ENCODE measurements at regions not wholly inside any gene's neighbourhood (a gene's known extent, or its start where the extent isn't known, plus 50 kb on each side); places are given as distances from the start of the nearest gene placed in this dataset.
"Not testable (repeated sequence)": the region's sequence is repeated elsewhere in the genome, so short reads cannot be mapped to it uniquely, and the experiment has no call there.

- Histone ChIP-seq H3K27ac (ENCODE audit: low read depth, low read length) (peak overlapping the region; percentile 97), H3K79me2 (ENCODE audit: insufficient read depth, low read length) (no peaks in the 10 kb centered on the region), H3K4me1 (ENCODE audit: insufficient read depth, low read length) (peaks cover 61% of the 10 kb centered on the region), H3K9me3 (ENCODE audit: low read depth, low read length) (no peaks in the 10 kb centered on the region), H3K27me3 (ENCODE audit: insufficient read depth, low read length) (no peaks in the 10 kb centered on the region), H4K20me1 (ENCODE audit: insufficient read depth, low read length) (no peaks in the 10 kb centered on the region), H3K4me3 (ENCODE audit: insufficient read depth, low read length) (no peak overlapping the region), H3K36me3 (ENCODE audit: insufficient read depth, low read length) (no peaks in the 10 kb centered on the region), H2AFZ (ENCODE audit: low read length) (peak overlapping the region; percentile 37), H3K4me2 (ENCODE audit: insufficient read depth, low read length) (peak overlapping the region; percentile 47)
- no peak for DNase-seq (ENCODE audit: insufficient read length, low spot score, missing footprints)
- TF ChIP-seq CTCF (IDR thresholded peaks at IDR 0.05; ENCODE audit: extremely low read depth, low read depth, low read length): no peak
These were observed 294.9 kb upstream of the BOD1L1 start for GRCh38 chr4:13922459-13922858.

DNA sequence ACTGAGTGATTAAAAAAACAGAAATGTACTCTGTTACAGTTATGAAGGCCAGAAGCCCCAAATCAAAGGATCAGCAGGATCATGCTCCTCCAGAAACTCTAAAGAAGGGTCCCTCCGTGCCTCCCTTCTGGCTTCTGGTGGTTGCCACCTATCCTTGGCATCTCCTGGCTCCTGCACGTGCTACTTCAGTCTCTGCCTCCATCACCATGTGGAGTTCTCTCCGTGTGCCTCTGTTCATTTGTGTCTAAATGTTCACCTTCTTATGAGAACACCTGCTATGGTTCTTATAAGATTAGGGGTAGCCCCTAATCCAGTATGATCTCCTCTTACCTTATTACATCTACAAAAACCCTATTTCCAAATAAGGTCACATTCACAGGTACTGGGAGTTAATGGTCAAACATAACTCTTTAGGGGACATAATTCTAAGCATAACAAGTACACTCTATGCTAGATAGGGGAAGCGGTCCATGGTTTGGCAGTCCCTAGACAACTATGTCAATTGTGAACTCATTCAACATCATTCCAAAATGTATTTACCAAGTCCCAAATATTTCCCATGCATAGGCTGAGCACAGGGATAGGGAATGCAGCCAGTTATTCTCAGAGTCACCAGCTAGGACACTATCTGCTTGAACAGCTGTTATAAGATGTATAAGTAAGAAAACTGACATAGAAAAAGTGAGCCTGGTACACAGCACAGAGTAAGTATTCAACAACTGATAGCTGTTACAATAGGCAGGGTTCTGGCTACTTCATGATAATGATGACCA, 295.5 kb upstream of the BOD1L1 start:
- no peak for TF ChIP-seq CTCF (IDR thresholded peaks at IDR 0.05; ENCODE audit: extremely low read depth, low read depth, low read length)
- peak overlapping the region; percentile 47 for H3K4me2 ChIP-seq (ENCODE audit: insufficient read depth, low read length)

DNA sequence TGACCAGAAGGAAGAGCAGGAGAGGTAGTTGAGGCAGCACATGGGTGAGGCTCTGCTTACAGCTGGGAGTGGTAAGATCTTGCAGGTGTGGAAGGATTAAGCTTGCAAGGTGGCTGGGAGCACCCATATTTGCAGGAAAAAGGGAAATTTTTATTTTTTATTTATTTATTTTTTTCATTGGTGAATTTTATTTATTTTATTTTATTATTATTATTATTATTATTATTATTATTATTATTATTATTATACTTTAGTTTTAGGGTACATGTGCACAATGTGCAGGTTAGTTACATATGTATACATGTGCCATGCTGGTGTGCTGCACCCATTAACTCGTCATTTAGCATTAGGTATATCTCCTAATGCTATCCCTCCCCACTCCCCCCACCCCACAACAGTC, 297.4 kb upstream of the BOD1L1 start:
- not testable (repeated sequence) for H3K4me3 ChIP-seq (ENCODE audit: insufficient read depth, low read length); H3K4me2 ChIP-seq (ENCODE audit: insufficient read depth, low read length); H3K79me2 ChIP-seq (ENCODE audit: insufficient read depth, low read length); H4K20me1 ChIP-seq (ENCODE audit: insufficient read depth, low read length); H3K27ac ChIP-seq (ENCODE audit: low read depth, low read length); H2AFZ ChIP-seq (ENCODE audit: low read length); H3K27me3 ChIP-seq (ENCODE audit: insufficient read depth, low read length); H3K9me3 ChIP-seq (ENCODE audit: low read depth, low read length); H3K36me3 ChIP-seq (ENCODE audit: insufficient read depth, low read length); DNase-seq (ENCODE audit: insufficient read length, low spot score, missing footprints)
- H3K4me1 ChIP-seq (ENCODE audit: insufficient read depth, low read length): peaks cover 41% of the 10 kb centered on the region

More for the DNA sequence above, 295.5 kb upstream of the BOD1L1 start:
- H3K79me2 ChIP-seq (ENCODE audit: insufficient read depth, low read length): no peaks in the 10 kb centered on the region
- peak overlapping the region; percentile 97 for H3K27ac ChIP-seq (ENCODE audit: low read depth, low read length)
- H3K27me3 ChIP-seq (ENCODE audit: insufficient read depth, low read length): no peaks in the 10 kb centered on the region
- peak overlapping the region; percentile 37 for H2AFZ ChIP-seq (ENCODE audit: low read length)
- DNase-seq (ENCODE audit: insufficient read length, low spot score, missing footprints): no peak
- peaks cover 55% of the 10 kb centered on the region for H3K4me1 ChIP-seq (ENCODE audit: insufficient read depth, low read length)
- no peaks in the 10 kb centered on the region for H4K20me1 ChIP-seq (ENCODE audit: insufficient read depth, low read length)
- H3K9me3 ChIP-seq (ENCODE audit: low read depth, low read length): no peaks in the 10 kb centered on the region
- no peaks in the 10 kb centered on the region for H3K36me3 ChIP-seq (ENCODE audit: insufficient read depth, low read length)
- no peak overlapping the region for H3K4me3 ChIP-seq (ENCODE audit: insufficient read depth, low read length)

DNA sequence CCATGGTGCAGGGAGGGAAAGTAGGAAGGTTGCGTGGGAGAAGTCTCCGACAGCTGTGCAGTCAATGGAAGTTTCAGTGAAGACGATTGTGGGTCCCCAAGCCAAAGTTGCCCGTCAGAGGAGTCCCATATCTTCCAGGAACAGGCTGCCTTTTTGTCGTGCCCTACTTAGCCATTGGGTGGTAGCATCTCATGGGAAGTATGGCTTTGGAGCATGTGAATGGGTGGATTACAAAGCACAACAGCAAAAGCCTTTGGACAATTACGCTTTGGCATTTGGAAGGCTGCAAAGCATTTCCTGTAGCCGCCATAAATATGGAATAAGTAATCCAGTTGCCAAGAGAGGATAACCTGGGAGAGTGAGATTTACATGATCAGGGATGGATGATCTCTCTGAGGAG, 300.7 kb upstream of the BOD1L1 start:
- no peak for DNase-seq (ENCODE audit: insufficient read length, low spot score, missing footprints)
- no peaks in the 10 kb centered on the region for H3K36me3 ChIP-seq (ENCODE audit: insufficient read depth, low read length)
- no peak overlapping the region for H3K4me2 ChIP-seq (ENCODE audit: insufficient read depth, low read length)
- H2AFZ ChIP-seq (ENCODE audit: low read length): no peak overlapping the region
- no peak overlapping the region for H3K27ac ChIP-seq (ENCODE audit: low read depth, low read length)
- peaks cover 21% of the 10 kb centered on the region for H3K4me1 ChIP-seq (ENCODE audit: insufficient read depth, low read length)
- H3K4me3 ChIP-seq (ENCODE audit: insufficient read depth, low read length): no peak overlapping the region
- no peaks in the 10 kb centered on the region for H4K20me1 ChIP-seq (ENCODE audit: insufficient read depth, low read length)
- no peaks in the 10 kb centered on the region for H3K27me3 ChIP-seq (ENCODE audit: insufficient read depth, low read length)
- no peak for TF ChIP-seq CTCF (IDR thresholded peaks at IDR 0.05; ENCODE audit: extremely low read depth, low read depth, low read length)
- H3K9me3 ChIP-seq (ENCODE audit: low read depth, low read length): peaks cover 2% of the 10 kb centered on the region
- no peaks in the 10 kb centered on the region for H3K79me2 ChIP-seq (ENCODE audit: insufficient read depth, low read length)
